ENCODE measurements at regions not wholly inside any gene's neighbourhood (a gene's known extent, or its start where the extent isn't known, plus 50 kb on each side); places are given as distances from the start of the nearest gene placed in this dataset.
"Not testable (repeated sequence)": the region's sequence is repeated elsewhere in the genome, so short reads cannot be mapped to it uniquely, and the experiment has no call there.

DNA sequence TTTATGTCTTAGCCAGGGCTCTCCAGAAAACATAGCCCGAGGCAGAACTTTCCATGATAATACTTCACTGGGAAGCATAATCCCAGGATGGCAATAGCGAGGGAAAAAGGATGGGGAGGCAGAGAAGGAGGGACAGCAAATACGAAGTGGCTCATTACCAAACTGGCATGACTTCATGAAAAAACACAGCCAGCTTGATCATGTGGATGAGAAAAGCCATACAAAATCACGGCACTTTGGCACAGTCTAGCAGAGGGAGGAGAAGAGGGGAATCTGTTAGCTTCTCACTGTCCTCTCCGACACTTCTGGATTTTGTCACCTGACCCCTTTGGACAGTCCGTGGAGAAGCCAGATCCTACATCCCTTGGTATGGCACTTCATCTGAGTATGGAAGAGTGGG is 212.5 kb upstream of the GRIK2 start:
- no peak overlapping the region for H3K27ac Mint-ChIP-seq
- H3K36me3 Mint-ChIP-seq (ENCODE audit: low read depth) = no peaks in the 10 kb centered on the region
- Histone ChIP-seq H3K27ac (ENCODE audit: low read depth) (no peak overlapping the region), H4K20me1 (replicated peaks; ENCODE audit: insufficient read depth) (no peaks in the 10 kb centered on the region), H3K79me2 (replicated peaks; ENCODE audit: insufficient read depth) (no peaks in the 10 kb centered on the region), H3K4me2 (no peak overlapping the region), H3F3A (replicated peaks; ENCODE audit: low read depth) (no peaks in the 10 kb centered on the region), H2AFZ (no peak overlapping the region), H3K4me3 (no peak overlapping the region), H3K27me3 (ENCODE audit: insufficient read depth) (no peaks in the 10 kb centered on the region), H3K4me1 (ENCODE audit: insufficient read depth) (no peaks in the 10 kb centered on the region), H3K9me2 (ENCODE audit: insufficient read depth) (peaks cover 9% of the 10 kb centered on the region; the same call in 1 of the 2 replicates), H3K36me3 (ENCODE audit: insufficient read depth) (no peaks in the 10 kb centered on the region)
- no peaks in the 10 kb centered on the region for H3K9me3 Mint-ChIP-seq
- no peaks in the 10 kb centered on the region for H3K4me1 Mint-ChIP-seq
- no peaks in the 10 kb centered on the region for H3K27me3 Mint-ChIP-seq (ENCODE audit: insufficient read depth, low read depth, poor library complexity)
- DNase-seq (ENCODE audit: low spot score) = no peak
- no peak for ATAC-seq
- no peak overlapping the region for H3K4me3 Mint-ChIP-seq
- TF ChIP-seq, protein P1, sequence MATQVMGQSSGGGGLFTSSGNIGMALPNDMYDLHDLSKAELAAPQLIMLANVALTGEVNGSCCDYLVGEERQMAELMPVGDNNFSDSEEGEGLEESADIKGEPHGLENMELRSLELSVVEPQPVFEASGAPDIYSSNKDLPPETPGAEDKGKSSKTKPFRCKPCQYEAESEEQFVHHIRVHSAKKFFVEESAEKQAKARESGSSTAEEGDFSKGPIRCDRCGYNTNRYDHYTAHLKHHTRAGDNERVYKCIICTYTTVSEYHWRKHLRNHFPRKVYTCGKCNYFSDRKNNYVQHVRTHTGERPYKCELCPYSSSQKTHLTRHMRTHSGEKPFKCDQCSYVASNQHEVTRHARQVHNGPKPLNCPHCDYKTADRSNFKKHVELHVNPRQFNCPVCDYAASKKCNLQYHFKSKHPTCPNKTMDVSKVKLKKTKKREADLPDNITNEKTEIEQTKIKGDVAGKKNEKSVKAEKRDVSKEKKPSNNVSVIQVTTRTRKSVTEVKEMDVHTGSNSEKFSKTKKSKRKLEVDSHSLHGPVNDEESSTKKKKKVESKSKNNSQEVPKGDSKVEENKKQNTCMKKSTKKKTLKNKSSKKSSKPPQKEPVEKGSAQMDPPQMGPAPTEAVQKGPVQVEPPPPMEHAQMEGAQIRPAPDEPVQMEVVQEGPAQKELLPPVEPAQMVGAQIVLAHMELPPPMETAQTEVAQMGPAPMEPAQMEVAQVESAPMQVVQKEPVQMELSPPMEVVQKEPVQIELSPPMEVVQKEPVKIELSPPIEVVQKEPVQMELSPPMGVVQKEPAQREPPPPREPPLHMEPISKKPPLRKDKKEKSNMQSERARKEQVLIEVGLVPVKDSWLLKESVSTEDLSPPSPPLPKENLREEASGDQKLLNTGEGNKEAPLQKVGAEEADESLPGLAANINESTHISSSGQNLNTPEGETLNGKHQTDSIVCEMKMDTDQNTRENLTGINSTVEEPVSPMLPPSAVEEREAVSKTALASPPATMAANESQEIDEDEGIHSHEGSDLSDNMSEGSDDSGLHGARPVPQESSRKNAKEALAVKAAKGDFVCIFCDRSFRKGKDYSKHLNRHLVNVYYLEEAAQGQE (IDR thresholded peaks at IDR 0.05; ENCODE audit: unreplicated experiment) = no peak
- TF ChIP-seq NANOG (IDR thresholded peaks at IDR 0.05; ENCODE audit: borderline replicate concordance) (no peak), STAT1 (IDR thresholded peaks at IDR 0.05; ENCODE audit: unreplicated experiment) (no peak), EZH2 (IDR thresholded peaks at IDR 0.05; ENCODE audit: low read depth, unreplicated experiment) (no peak), POLR2AphosphoS5 (IDR thresholded peaks at IDR 0.05; ENCODE audit: low read depth) (no peak), ZNF331 (CRISPR knock-in tag; IDR thresholded peaks at IDR 0.05; ENCODE audit: low read depth) (no peak), EZH2phosphoT487 (IDR thresholded peaks at IDR 0.05; ENCODE audit: unreplicated experiment) (no peak)
- TF ChIP-seq, protein P2, sequence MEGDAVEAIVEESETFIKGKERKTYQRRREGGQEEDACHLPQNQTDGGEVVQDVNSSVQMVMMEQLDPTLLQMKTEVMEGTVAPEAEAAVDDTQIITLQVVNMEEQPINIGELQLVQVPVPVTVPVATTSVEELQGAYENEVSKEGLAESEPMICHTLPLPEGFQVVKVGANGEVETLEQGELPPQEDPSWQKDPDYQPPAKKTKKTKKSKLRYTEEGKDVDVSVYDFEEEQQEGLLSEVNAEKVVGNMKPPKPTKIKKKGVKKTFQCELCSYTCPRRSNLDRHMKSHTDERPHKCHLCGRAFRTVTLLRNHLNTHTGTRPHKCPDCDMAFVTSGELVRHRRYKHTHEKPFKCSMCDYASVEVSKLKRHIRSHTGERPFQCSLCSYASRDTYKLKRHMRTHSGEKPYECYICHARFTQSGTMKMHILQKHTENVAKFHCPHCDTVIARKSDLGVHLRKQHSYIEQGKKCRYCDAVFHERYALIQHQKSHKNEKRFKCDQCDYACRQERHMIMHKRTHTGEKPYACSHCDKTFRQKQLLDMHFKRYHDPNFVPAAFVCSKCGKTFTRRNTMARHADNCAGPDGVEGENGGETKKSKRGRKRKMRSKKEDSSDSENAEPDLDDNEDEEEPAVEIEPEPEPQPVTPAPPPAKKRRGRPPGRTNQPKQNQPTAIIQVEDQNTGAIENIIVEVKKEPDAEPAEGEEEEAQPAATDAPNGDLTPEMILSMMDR (conservative IDR thresholded peaks at IDR 0.05; ENCODE audit: low read depth in 2 of 2) = no peak

DNA sequence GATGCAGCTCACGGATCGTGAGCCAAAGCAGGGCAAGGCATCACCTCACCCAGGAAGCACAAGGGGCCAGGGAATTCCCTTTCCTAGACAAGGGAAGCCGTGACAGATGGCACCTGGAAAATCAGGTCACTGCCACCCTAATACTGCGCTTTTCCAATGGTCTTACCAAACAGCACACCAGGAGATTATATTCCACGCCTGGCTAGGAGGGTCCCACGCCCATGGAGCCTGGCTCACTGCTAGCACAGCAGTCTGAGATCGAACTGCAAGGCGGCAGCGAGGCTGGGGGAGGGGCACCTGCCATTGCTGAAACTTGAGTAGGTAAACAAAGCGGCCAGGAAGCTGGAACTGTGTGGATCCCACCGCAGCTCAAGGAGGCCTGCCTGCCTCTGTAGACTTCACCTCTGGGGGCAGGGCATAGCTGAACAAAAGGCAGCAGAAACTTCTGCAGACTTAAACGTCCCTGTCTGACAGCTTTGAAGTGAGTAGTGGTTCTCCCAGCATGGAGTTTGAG is 205.2 kb upstream of the GRIK2 start:
- H3K4me1 ChIP-seq (ENCODE audit: insufficient read depth); H3K4me1 Mint-ChIP-seq; H3K4me3 Mint-ChIP-seq; H3K79me2 ChIP-seq (replicated peaks; ENCODE audit: insufficient read depth); H3K27me3 Mint-ChIP-seq (ENCODE audit: insufficient read depth, low read depth, poor library complexity); H3K4me3 ChIP-seq; H3K9me2 ChIP-seq (ENCODE audit: insufficient read depth); H3K36me3 ChIP-seq (ENCODE audit: insufficient read depth); H3K27ac Mint-ChIP-seq; ATAC-seq; H3K27ac ChIP-seq (ENCODE audit: low read depth); H3K36me3 Mint-ChIP-seq (ENCODE audit: low read depth); DNase-seq (ENCODE audit: low spot score); H2AFZ ChIP-seq; H4K20me1 ChIP-seq (replicated peaks; ENCODE audit: insufficient read depth); H3K27me3 ChIP-seq (ENCODE audit: insufficient read depth); H3K4me2 ChIP-seq; H3F3A ChIP-seq (replicated peaks; ENCODE audit: low read depth): not testable (repeated sequence)
- peaks cover 21% of the 10 kb centered on the region for H3K9me3 Mint-ChIP-seq
